HCT116 (cell line): ENCODE measurements at regions not wholly inside any gene's neighbourhood (a gene's known extent, or its start where the extent isn't known, plus 50 kb on each side); places are given as distances from the start of the nearest gene placed in this dataset.

ENCODE experiments used
- ATAC-seq: fragments of 200-7000 bp; cut with Tn5 transposase; 2 replicates; pipeline ENCODE4 v1.9.1; 2020; ENCODE audit warnings: mild to moderate bottlenecking, moderate library complexity
- BruUV-seq: library from RNA; stranded (reverse); fragments of 400-500 nt; replicated peaks from 2 replicates; lab custom pipeline; 2021; lab: Mats Ljungman, UMichigan
- CTCF ChIA-PET: fragments of 300-600 bp; sonication (Branson Sonifier 250); formaldehyde crosslinking; loops from one replicate; lab custom pipeline; 2021; ENCODE audit warnings: antibody characterized with exemption; lab: Charles Lee
- POLR2A ChIA-PET: fragments of 300-600, 350-600 bp; sonication (Branson Sonifier 250); formaldehyde crosslinking; loops from one replicate; lab custom pipeline; 2021; ENCODE audit warnings: antibody characterized with exemption; lab: Charles Lee
- RAD21 ChIA-PET, 2 experiments: fragments of 300-600 bp; sonication (Branson Sonifier 250); formaldehyde crosslinking; loops; one replicate each; lab custom pipeline; 2023; ENCODE audit warnings: low total read pairs in 2 of 2; ENCODE audit not compliant: uncharacterized antibody in 2 of 2, unreplicated experiment in 2 of 2, low non-redundant PET in 1 of 2; lab: Charles Lee
- DNase-seq: peaks from one replicate; pipeline ENCODE4 v3.0.0-alpha.2; 2010; ENCODE audit warnings: low read depth, low spot score
- H2AFZ ChIP-seq: fragments of 200-600 bp; shearing (Covaris generic), sonication (generic); 2 replicates; pipeline ENCODE4 v1.6.1; 2017; ENCODE audit warnings: low read depth, mixed run types, mixed read lengths, antibody characterized with exemption, low read length; ENCODE audit not compliant: poor library complexity, severe bottlenecking
- H3K27ac ChIP-seq: 2 replicates; pipeline ENCODE4 v1.5.1; 2012; ENCODE audit warnings: low read depth, low read length
- H3K27me3 ChIP-seq: fragments of 200-600 bp; sonication (generic); 2 replicates; pipeline ENCODE4 v1.6.1; 2016; ENCODE audit warnings: mixed run types, low read length, mixed read lengths; ENCODE audit not compliant: insufficient read depth
- H3K36me3 ChIP-seq, 2 experiments: fragments of 200-500 bp in 1 of 2; fragments of 200-600 bp in 1 of 2; sonication (Bioruptor generic) in 1 of 2; sonication (generic) in 1 of 2; 2 replicates each; pipeline versions ENCODE4 v1.5.1 to v1.6.1; 2014 to 2016; ENCODE audit warnings: low read length in 2 of 2, inconsistent platforms in 1 of 2, mixed read lengths in 1 of 2, mixed run types in 1 of 2; ENCODE audit not compliant: insufficient read depth in 2 of 2, control insufficient read depth in 1 of 2
- H3K4me1 ChIP-seq, 2 experiments: fragments of 200-600 bp in 1 of 2; sonication (generic) in 1 of 2; 2 replicates each; pipeline versions ENCODE4 v1.5.1 to v1.6.1; 2012 to 2017; ENCODE audit warnings: low read length in 2 of 2, inconsistent platforms in 1 of 2, mild to moderate bottlenecking in 1 of 2, mixed read lengths in 1 of 2, mixed run types in 1 of 2, moderate library complexity in 1 of 2; ENCODE audit not compliant: insufficient read depth in 2 of 2, control insufficient read depth in 1 of 2
- H3K4me2 ChIP-seq: fragments of 200-600 bp; sonication (generic); 2 replicates; pipeline ENCODE4 v1.6.1; 2017; ENCODE audit warnings: mixed run types, low read length, mixed read lengths
- H3K4me3 ChIP-seq, 2 experiments: fragments of 200-600 bp in 1 of 2; sonication (generic) in 1 of 2; replicated peaks in 1 of 2; 2 replicates each; pipeline ENCODE4 v1.5.1; 2011 to 2016; ENCODE audit warnings: low read length in 2 of 2, control low read depth in 1 of 2, low read depth in 1 of 2, mild to moderate bottlenecking in 1 of 2, mixed read lengths in 1 of 2, mixed run types in 1 of 2
- H3K79me2 ChIP-seq: fragments of 200-600 bp; sonication (generic); 2 replicates; pipeline ENCODE4 v1.6.1; 2017; ENCODE audit warnings: mild to moderate bottlenecking, mixed run types, low read length, moderate library complexity, mixed read lengths; ENCODE audit not compliant: insufficient read depth
- H3K9ac ChIP-seq: fragments of 200-600 bp; sonication (generic); 2 replicates; pipeline ENCODE4 v1.6.1; 2016; ENCODE audit warnings: low read length, mixed read lengths
- H3K9me2 ChIP-seq: fragments of 200-600 bp; sonication (generic), shearing (Covaris generic); 2 replicates; pipeline ENCODE4 v1.6.1; 2017; ENCODE audit warnings: mixed run types, mild to moderate bottlenecking, moderate library complexity; ENCODE audit not compliant: insufficient read depth
- H3K9me3 ChIP-seq, 2 experiments: fragments of 200-500 bp in 1 of 2; fragments of 200-600 bp in 1 of 2; sonication (Bioruptor generic) in 1 of 2; sonication (generic) in 1 of 2; 2 replicates each; pipeline ENCODE4 v1.6.1; 2014 to 2017; ENCODE audit warnings: low read length in 2 of 2, mixed read lengths in 2 of 2, inconsistent platforms in 1 of 2, low read depth in 1 of 2, mild to moderate bottlenecking in 1 of 2, mixed run types in 1 of 2, moderate library complexity in 1 of 2; ENCODE audit not compliant: control insufficient read depth in 1 of 2, insufficient read depth in 1 of 2
- H4K20me1 ChIP-seq: fragments of 200-600 bp; sonication (generic), shearing (Covaris generic); 2 replicates; pipeline ENCODE4 v1.6.1; 2017; ENCODE audit warnings: mixed run types, mild to moderate bottlenecking, moderate library complexity; ENCODE audit not compliant: insufficient read depth
- ATF3 ChIP-seq: IDR thresholded peaks from 2 replicates; pipeline ENCODE4 v1.6.1; 2012
- CEBPB ChIP-seq: IDR thresholded peaks from 2 replicates; pipeline ENCODE4 v1.6.1; 2012; ENCODE audit warnings: low read depth
- CTCF ChIP-seq, 3 experiments: fragments of 200-600 bp in 1 of 3; sonication (generic) in 1 of 3; IDR thresholded peaks in 2 of 3; conservative IDR thresholded peaks in 1 of 3; 2 replicates each; pipeline ENCODE4 v1.5.1; 2012 to 2017; ENCODE audit warnings: low read depth in 2 of 3, low read length in 2 of 3, antibody characterized with exemption in 1 of 3, borderline replicate concordance in 1 of 3, control low read depth in 1 of 3, mild to moderate bottlenecking in 1 of 3, mixed read lengths in 1 of 3, mixed run types in 1 of 3, moderate library complexity in 1 of 3; ENCODE audit not compliant: insufficient read depth in 1 of 3
- ELF1 ChIP-seq: IDR thresholded peaks from 2 replicates; pipeline ENCODE4 v1.6.1; 2012; ENCODE audit warnings: low read depth, borderline replicate concordance
- EZH2 ChIP-seq: fragments of 200-600 bp; sonication (generic); IDR thresholded peaks from 2 replicates; pipeline ENCODE4 v1.6.1; 2017; ENCODE audit warnings: antibody characterized with exemption, mixed run types
- EZH2phosphoT487 ChIP-seq: fragments of 200-600 bp; IDR thresholded peaks from 2 replicates; pipeline ENCODE4 v1.6.1; 2018; ENCODE audit warnings: antibody characterized with exemption, borderline replicate concordance
- FOSL1 ChIP-seq: IDR thresholded peaks from 2 replicates; pipeline ENCODE4 v1.6.1; 2012; ENCODE audit warnings: low read depth
- JUND ChIP-seq: IDR thresholded peaks from 2 replicates; pipeline ENCODE4 v1.6.1; 2012
- MAX ChIP-seq: IDR thresholded peaks from 2 replicates; pipeline ENCODE4 v1.6.1; 2012
- REST ChIP-seq: IDR thresholded peaks from 2 replicates; pipeline ENCODE4 v1.6.1; 2012; ENCODE audit warnings: low read depth
- SP1 ChIP-seq: IDR thresholded peaks from 2 replicates; pipeline ENCODE4 v1.6.1; 2012; ENCODE audit warnings: low read depth
- YY1 ChIP-seq: IDR thresholded peaks from 2 replicates; pipeline ENCODE4 v1.6.1; 2011; ENCODE audit warnings: low read length, low read depth, moderate library complexity, mild to moderate bottlenecking; ENCODE audit not compliant: insufficient replicate concordance; ENCODE audit errors: extremely low read depth
- ZBTB33 ChIP-seq: IDR thresholded peaks from 2 replicates; pipeline ENCODE4 v1.6.1; 2011; ENCODE audit warnings: mild to moderate bottlenecking, low read length, moderate library complexity; ENCODE audit not compliant: insufficient replicate concordance; ENCODE audit errors: extremely low read depth
- ZFX ChIP-seq: fragments of 450-650 bp; IDR thresholded peaks from 2 replicates; pipeline ENCODE4 v1.6.1; 2017
- intact Hi-C: fragments of 100-400 bp; cut with micrococcal nuclease; formaldehyde crosslinking; loops from 2 replicates; pipeline ENCODE4 v1.10.0; 2022

- ChIA-PET CTCF (no interaction called here), RAD21 (no interaction called here), POLR2A (no interaction called here)
- H2AFZ ChIP-seq: no peak overlapping the region
- H3K27ac ChIP-seq: no peak overlapping the region
- H3K4me3 ChIP-seq: no peak overlapping the region
- H3K79me2 ChIP-seq: no peaks in the 10 kb centered on the region
- no peak overlapping the region for H3K4me2 ChIP-seq
- no peak for TF ChIP-seq ELF1
- TF ChIP-seq CEBPB: no peak
- no peak for TF ChIP-seq ZFX
- no peak for TF ChIP-seq JUND
- no peak for TF ChIP-seq YY1
- TF ChIP-seq EZH2phosphoT487: no peak
- TF ChIP-seq SP1: no peak
- no peak for TF ChIP-seq CTCF (IDR thresholded peaks at IDR 0.05 in 2 of 3, conservative IDR thresholded peaks at IDR 0.05 in 1 of 3; ENCODE audit: borderline replicate concordance in 1 of 3, insufficient read depth in 1 of 3, low read depth in 2 of 3, low read length in 2 of 3)
- H3K9me2 ChIP-seq: no peaks in the 10 kb centered on the region
- ATAC-seq: no peak
- no peaks in the 10 kb centered on the region for H3K4me1 ChIP-seq
- no peak overlapping the region for H3K9ac ChIP-seq
- H3K9me3 ChIP-seq: no peaks in the 10 kb centered on the region
- DNase-seq: no peak
- no peaks in the 10 kb centered on the region for H4K20me1 ChIP-seq
- BruUV-seq: no TSS peak
- H3K36me3 ChIP-seq: no peaks in the 10 kb centered on the region
- H3K27me3 ChIP-seq: peaks cover 30% of the 10 kb centered on the region
- intact Hi-C loops: no loop called here
These were observed 68.7 kb upstream of the ALK start for GRCh38 chr2:29990129-29990528.

- BruUV-seq: no TSS peak
- POLR2A ChIA-PET: no interaction called here
- H3K9ac ChIP-seq: no peak overlapping the region
- peaks cover 39% of the 10 kb centered on the region for H3K27me3 ChIP-seq
- no peaks in the 10 kb centered on the region for H3K9me3 ChIP-seq
- intact Hi-C loops: no loop called here
- H3K27ac ChIP-seq: no peak overlapping the region
- no peaks in the 10 kb centered on the region for H3K4me1 ChIP-seq
- H3K4me3 ChIP-seq: no peak overlapping the region
- no peak overlapping the region for H3K4me2 ChIP-seq
- ATAC-seq (no peak), DNase-seq (no peak)
- no peaks in the 10 kb centered on the region for H3K9me2 ChIP-seq
- no peak overlapping the region for H2AFZ ChIP-seq
- CTCF ChIA-PET: no interaction called here
- no peak for TF ChIP-seq REST
- TF ChIP-seq MAX: no peak
- no peak for TF ChIP-seq ATF3
- TF ChIP-seq ZBTB33: no peak
- no peak for TF ChIP-seq EZH2
- TF ChIP-seq FOSL1: no peak
- TF ChIP-seq YY1: no peak
- no peaks in the 10 kb centered on the region for H3K36me3 ChIP-seq
- RAD21 ChIA-PET: no interaction called here
- no peaks in the 10 kb centered on the region for H3K79me2 ChIP-seq
- H4K20me1 ChIP-seq: no peaks in the 10 kb centered on the region
These were observed 69.7 kb upstream of the ALK start for GRCh38 chr2:29991086-29991485.
